Mucosa of descending colon (tissue), 3 donors: ENCODE measurements at regions not wholly inside any gene's neighbourhood (a gene's known extent, or its start where the extent isn't known, plus 50 kb on each side); places are given as distances from the start of the nearest gene placed in this dataset.

Experiments used
- ATAC-seq: fragments of 200-7000 bp; cut with Tn5 transposase; one replicate; pipeline ENCODE4 v1.9.1; 2020; ENCODE audit warnings: mild to moderate bottlenecking, moderate library complexity
- DNase-seq, 3 donors: peaks; one replicate each; pipeline ENCODE4 v3.0.0-alpha.2; 2020
- H3K36me3 ChIP-seq: fragments of 200-600 bp; one replicate; pipeline ENCODE4 v1.8.0; 2021; ENCODE audit warnings: low read depth, mild to moderate bottlenecking
- H3K4me1 ChIP-seq: fragments of 200-600 bp; one replicate; pipeline ENCODE4 v1.8.0; 2021; ENCODE audit warnings: low read depth, mild to moderate bottlenecking
- H3K4me3 ChIP-seq: fragments of 200-600 bp; one replicate; pipeline ENCODE4 v1.8.0; 2021; ENCODE audit warnings: mild to moderate bottlenecking
- H3K9me3 ChIP-seq: fragments of 200-600 bp; one replicate; pipeline ENCODE4 v1.8.0; 2021; ENCODE audit warnings: mild to moderate bottlenecking
- CTCF ChIP-seq: fragments of 200-600 bp; IDR thresholded peaks from one replicate; pipeline ENCODE4 v1.8.0; 2022; ENCODE audit warnings: antibody characterized with exemption, mild to moderate bottlenecking
- intact Hi-C, 2 donors: fragments of 100-400 bp; cut with DNase I in 1 of 2; cut with micrococcal nuclease in 1 of 2; formaldehyde crosslinking; loops; one replicate each; pipeline versions ENCODE4 v1.11.0 to v1.11.1; 2022; cut with DNase I, micrococcal nuclease
- donor health status: DM: no; HTN: no; CAD: no; lungs with moderate emphysema.
- donor health status: DM: no; HTN: no; CAD: no.
- donor health status: DM: no; HTN: yes; CAD: no.

GRCh38 chr7:45407730-45408408 lies 166.3 kb upstream of the ADCY1 start:
- TF ChIP-seq CTCF: no peak
- no peak overlapping the region for H3K4me3 ChIP-seq
- no peaks in the 10 kb centered on the region for H3K4me1 ChIP-seq
- ATAC-seq (no peak), DNase-seq (no peak)
- H3K36me3 ChIP-seq: no peaks in the 10 kb centered on the region
- peaks cover 7% of the 10 kb centered on the region for H3K9me3 ChIP-seq
- intact Hi-C loops: no loop called here

- no peak for TF ChIP-seq CTCF
- ATAC-seq (no peak), DNase-seq (no peak)
- no peaks in the 10 kb centered on the region for H3K36me3 ChIP-seq
- no peak overlapping the region for H3K4me3 ChIP-seq
- H3K4me1 ChIP-seq: no peaks in the 10 kb centered on the region
- peaks cover 3% of the 10 kb centered on the region for H3K9me3 ChIP-seq
- intact Hi-C loops: no loop called here
Measured at GRCh38 chr7:45408409-45408737, 165.8 kb upstream of the ADCY1 start.

GRCh38 chr7:45410893-45411292 lies 163.3 kb upstream of the ADCY1 start:
- H3K4me3 ChIP-seq: no peak overlapping the region
- H3K9me3 ChIP-seq: no peaks in the 10 kb centered on the region
- intact Hi-C loops: no loop called here
- no peak for TF ChIP-seq CTCF
- no peaks in the 10 kb centered on the region for H3K4me1 ChIP-seq
- DNase-seq (no peak), ATAC-seq (no peak)
- no peaks in the 10 kb centered on the region for H3K36me3 ChIP-seq

- no peak for ATAC-seq
- H3K9me3 ChIP-seq: no peaks in the 10 kb centered on the region
- no peaks in the 10 kb centered on the region for H3K36me3 ChIP-seq
- intact Hi-C loops: no loop called here
- no peak overlapping the region for H3K4me3 ChIP-seq
- TF ChIP-seq CTCF: no peak
- no peak for DNase-seq
- no peaks in the 10 kb centered on the region for H3K4me1 ChIP-seq
Measured at GRCh38 chr7:45413419-45413818, 160.7 kb upstream of the ADCY1 start.

GRCh38 chr7:45414226-45414625 lies 159.9 kb upstream of the ADCY1 start:
- DNase-seq: no peak
- no peak for ATAC-seq
- no peak for TF ChIP-seq CTCF
- intact Hi-C loops: no loop called here
- Histone ChIP-seq H3K36me3 (no peaks in the 10 kb centered on the region), H3K9me3 (no peaks in the 10 kb centered on the region), H3K4me1 (no peaks in the 10 kb centered on the region), H3K4me3 (no peak overlapping the region)

GRCh38 chr7:45415265-45415664 lies 158.9 kb upstream of the ADCY1 start:
- no peaks in the 10 kb centered on the region for H3K9me3 ChIP-seq
- no peaks in the 10 kb centered on the region for H3K4me1 ChIP-seq
- H3K4me3 ChIP-seq: no peak overlapping the region
- no peaks in the 10 kb centered on the region for H3K36me3 ChIP-seq
- ATAC-seq (no peak), DNase-seq (no peak)
- no peak for TF ChIP-seq CTCF
- intact Hi-C loops: no loop called here
